NCI-H524 (cell line): ENCODE measurements at regions not wholly inside any gene's neighbourhood (a gene's known extent, or its start where the extent isn't known, plus 50 kb on each side); places are given as distances from the start of the nearest gene placed in this dataset.
"Not testable (repeated sequence)": the region's sequence is repeated elsewhere in the genome, so short reads cannot be mapped to it uniquely, and the experiment has no call there.

Source experiments
- DNase-seq, 2 experiments: peaks; one replicate each; lab custom pipeline; 2025; lab: John Stamatoyannopoulos, UW

DNA sequence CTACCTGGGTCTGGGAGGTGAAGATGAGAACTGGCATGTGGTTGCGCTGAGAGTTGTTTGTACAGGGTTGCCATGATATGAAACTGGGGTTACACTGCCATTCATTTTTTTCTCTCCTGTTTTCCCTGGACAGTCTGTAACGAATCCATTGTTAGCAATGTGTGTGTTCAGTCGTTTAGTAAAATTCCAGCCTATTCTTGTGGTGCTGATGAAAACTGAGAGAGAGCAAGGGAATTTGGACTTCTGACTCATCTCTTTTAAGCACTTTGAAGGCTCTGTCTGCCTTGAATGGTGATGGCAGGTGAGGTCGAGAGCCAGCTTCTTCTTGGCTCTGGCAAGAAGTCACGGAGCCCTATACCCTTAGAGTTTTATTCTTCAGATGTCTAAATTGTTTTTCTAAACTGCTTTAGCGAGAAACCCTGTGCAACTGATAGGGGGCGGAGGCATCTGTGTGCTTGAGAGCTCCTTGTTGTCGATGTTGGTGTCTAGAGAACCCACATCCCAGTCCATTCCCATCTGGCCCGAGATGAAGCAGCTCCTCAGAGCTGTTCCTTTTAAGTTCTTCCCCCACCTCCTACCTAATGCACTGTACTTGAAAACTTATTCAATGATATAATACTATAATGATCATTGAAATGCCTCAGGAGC lies 204.4 kb downstream of the TMX1 start:
- DNase-seq = no peak

DNA sequence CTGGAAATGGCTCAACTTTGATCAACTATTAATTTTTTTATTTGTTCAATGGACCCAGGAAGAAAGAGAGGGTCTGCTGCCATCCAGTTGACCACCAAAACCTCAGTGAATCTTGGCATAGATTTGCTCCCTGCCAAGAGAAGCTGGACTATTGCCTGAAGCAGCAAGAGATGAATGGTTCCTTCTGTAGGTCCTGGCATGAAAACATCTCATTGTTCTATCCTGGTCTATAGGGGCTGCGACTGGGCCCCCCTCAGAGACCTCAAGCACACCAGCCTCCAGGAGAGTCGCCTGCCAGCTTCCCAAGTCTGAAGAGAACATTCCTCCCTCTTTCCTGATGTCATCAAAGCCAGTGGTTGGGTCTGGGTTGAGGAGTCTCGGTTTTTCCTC lies 204.9 kb downstream of the TMX1 start:
- no peak for DNase-seq

DNA sequence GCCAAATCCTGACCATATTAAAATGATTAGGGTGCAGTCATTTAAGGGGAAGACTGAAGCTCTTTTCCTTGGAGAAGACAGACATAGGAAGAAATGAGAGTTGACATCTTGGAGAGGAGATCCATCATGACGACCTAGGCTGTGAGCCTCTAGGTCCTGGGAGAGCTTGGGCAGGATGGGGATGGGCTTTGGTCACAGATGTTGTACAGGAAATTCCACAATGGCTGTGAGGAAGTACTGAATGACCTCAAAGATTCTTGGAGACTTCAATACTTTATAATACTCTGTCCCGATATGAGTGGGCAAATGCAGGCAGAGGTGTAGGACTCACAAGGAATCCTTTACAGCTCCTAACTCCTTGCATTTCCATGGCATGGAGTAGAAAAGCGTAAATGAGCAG lies 204.9 kb upstream of the FRMD6 start:
- DNase-seq = no peak

DNA sequence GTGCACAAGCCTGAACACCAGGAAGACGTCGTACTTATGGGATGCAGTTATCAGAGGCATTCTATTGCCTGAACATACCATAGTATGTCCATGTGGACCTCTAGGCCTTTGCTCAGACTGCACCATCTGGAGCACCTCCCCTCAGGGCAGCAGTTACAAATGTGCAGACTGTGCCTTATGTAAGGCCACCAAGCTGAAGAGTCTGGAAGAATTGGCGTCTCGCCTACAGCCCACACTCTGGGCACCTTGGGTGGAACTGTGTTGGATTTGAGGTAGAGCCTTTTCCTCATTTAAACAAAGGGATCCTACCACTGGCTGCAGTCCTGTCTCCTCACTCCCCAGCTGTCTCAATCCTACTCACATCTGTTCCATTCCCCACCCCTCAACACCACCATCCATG lies 204.3 kb upstream of the FRMD6 start:
- DNase-seq = peak; percentile 66 to 93

DNA sequence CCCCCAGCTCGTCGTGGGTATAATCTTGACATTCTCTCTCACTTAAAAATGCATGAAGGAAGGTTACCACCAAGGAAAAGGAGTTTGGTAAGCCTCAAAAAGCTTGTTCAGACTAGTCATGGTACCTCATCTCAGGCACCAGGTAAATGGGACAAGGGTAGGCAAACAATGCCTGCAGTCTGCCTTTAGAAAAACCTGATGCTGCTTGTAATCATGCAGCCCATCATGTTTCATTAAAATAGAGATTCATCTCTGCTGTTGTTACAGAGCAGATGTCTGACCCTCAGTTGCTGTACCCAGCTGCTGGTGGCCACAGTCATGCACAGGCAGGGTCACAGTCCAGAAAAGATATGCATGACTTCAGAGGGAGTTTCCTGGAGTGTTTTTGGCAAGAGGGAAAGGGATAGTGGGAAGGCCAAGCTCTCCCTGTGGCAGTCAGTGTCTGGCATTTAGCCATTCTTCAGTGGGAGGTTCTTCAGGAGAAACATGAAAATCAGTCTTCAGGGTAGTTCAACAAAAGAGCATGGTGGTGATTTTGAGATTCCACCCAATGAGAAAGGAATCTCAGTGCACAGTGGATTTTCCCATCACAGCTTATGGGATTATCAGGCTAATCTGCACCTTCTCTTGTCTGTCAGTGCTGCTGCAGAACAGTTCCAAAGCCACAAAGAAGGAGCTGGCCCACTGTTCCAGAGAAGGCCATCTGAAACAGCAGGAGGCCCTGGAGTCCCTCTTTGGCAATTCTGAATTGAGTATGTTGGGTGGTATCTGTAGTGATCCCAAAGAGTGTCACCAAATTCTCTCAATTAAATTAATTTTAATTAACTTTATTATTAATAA lies 202.7 kb upstream of the FRMD6 start:
- DNase-seq = peak; percentile 35 to 85

DNA sequence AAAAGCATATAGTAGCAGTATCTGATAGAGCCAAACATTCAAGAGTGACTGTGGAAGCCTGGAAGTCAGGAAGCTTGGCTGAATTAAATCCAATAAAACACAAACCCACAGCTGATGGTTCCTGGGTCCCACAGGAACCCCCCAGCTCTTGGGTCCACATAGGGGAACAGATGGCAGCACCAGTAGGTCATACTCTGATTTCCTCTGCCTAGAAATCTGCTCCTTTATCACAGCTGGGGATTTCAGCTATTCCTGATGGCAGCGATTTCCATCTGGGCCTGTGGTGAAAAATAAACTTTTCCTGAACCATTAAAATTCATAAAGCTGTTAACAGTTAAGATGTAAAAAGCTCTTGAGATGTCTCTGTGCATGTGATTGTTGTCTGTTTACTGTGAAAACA lies 202.0 kb upstream of the FRMD6 start:
- peak; percentile 69 to 93 for DNase-seq

DNA sequence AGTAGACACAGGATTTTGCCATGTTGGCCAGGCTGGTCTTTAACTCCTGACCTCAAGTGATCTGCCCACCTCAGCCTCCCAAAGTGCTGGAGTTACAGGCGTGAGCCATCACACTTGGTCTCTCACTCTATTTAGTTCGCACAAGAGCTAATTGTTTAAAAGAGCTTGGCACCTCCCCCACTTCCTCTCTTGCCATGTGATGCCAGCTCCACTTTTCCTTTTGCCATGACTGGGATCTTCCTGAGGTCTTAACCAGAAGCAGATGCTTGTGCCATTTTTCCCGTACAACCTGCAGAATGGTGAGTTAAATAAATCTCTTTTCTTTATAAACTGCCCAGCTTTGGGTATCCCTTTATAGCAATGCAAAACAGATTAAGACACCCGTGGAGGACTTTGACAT lies 200.1 kb upstream of the FRMD6 start:
- no peak for DNase-seq

DNA sequence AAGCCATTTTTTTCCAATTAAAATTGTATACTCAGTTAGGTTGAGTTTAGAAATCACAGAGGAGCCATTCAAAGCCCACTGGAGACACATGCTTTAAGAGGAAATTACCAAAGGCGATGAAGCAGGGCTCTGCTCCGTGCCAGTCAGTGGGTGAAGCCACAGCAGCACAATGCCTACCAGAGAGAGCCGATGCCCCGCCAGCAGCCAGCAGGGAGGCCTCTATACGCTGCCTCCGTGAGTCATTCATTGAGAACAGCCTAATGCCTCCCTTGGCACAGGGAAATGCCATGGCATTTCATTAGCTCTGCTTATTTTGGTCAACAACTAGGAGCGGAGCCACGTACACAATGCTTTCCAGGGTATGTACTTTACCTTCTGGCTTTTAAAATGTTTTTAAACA lies 197.8 kb upstream of the FRMD6 start:
- DNase-seq = no peak

DNA sequence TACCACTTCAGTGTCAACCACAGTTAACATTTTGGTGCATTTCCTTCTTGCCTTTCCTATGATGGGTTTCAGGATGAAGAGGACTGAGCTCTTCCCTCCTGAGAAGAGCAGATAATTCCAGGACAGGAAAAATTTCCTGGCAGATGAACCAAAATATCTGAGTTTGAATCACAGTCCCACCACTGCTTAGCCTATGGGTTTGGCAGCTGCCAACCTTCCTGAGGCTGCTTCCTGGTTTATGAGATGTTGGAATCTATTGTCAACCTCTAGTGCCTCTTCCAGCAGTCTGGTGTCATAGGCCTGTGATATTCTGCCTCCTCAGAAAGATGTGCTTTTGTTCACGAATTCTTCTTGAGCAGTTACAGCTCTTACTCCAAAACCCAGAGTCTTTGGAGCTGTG lies 197.4 kb upstream of the FRMD6 start:
- DNase-seq = no peak

DNA sequence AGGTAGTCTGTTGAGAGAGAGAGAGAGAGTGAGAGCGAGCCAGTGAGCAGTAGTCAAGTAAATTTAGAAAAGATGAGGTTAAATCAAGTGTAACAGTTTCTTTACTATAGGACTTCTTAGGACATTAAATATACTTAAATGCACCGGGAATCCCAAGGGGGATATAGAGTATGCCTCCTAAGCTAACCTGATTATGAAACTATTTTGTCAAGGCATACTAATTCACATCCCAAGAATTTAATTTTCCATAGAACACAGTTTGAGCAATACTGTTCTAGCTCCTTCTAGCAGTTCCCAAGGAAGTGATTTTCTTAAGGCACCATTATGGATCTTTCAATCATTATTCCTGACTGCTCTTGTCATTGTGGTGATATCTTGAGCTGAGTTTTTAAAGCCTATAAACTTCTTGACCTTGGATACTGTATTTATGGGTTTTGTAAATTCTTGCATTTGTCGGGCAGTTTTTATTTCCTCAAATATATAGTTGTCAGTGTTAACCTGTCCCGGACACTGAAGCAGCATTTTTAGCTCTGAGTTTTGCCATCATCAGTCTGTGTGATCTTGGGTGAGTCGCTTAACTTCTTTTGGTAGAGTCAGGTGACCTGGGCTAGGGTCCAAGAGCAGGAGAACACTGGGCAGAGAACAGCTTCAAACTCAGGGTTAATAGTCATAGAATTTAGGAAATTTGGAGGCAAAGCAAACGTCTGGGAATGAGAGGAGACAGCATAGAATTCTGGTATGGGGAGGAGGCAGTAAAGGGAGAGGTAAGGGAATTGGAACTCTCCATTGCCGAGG lies 196.5 kb upstream of the FRMD6 start:
- DNase-seq = no peak

DNA sequence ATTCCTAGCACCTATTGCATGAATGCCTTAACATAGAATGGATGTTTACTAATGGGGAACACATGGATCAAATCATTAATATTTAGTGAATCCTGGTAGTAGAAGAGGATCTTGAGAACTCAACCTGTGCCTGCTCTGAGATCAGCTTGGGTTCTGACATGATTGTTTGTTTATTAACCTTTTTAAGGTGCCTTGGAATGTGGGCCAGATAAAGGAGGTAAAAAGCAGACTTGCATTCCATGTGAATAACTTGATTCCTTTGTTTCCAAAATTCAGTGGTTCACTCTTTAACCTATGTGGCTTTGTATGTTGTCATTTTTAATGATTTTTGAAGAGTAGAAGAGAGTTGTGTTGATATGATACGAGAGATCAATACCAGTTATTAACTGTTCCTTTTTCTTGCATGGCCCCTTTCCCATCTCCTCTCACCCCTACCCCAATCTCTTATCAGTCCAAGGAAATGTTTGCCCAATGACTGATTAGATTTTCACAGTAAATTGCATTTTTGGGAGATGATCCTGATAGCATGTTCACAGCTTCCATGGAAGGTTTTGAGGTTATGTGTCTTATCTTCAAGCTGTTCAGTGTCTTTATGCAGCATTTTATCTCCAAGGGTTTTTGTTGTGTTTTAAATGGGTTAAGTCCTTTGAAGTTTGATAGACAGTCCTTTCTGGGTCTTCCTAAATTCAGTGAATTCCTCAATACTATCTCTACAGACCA lies 193.7 kb upstream of the FRMD6 start:
- DNase-seq = no peak

DNA sequence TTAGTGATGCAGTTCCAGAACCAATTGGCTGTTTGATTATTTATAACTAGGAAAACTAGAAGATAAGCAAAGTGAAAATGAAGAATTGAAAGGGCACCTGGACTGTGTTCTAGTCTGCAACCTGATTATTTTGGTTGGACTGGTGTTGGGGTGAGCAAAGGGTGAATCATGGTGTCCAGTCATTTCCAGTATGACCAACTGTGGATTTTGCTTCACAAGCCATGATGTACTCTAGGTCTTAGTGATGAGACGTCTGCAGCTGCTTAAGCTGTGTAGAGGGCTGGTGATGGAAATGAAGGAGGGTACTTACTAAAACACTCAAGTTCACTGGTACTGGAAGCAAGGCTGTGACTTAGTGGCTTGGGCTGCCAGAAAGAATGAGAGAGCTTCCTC lies 193.2 kb upstream of the FRMD6 start:
- DNase-seq = no peak

DNA sequence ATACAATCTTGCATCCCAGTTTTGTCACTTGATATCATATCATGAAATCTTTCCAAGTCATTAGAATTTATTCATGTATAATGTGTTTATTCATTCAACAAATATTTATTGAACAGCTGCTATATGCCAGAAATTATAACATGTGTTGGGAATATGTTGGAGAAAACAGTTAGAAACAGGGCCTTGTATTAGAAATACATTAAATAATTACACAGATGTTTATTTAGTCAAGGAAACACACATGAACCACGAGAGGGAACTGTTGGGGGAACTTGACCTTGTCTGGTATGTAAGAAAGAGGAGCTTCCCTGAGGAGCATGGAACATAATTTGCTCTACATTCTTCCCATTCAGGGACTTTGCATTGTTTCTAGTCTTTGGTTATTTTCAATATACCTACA lies 191.7 kb upstream of the FRMD6 start:
- DNase-seq = no peak

DNA sequence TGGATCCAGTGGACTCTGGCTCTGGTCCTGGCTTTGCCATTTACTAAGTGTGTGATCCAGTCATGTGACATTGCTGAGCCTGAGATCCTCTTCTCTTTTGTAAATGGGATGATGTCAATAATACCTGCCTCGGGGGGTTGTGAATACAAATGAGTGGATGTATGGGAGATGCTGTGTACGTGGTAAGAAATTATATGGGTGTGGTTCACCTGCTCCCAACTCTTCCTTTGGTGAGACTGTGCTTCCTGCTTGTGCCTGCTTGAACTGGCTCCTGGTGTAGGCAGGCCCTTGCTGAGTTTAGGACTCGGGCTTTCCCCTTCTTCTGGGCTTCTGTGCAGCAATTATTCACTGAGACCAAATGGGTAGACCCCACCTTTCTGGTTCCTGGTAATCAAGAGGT lies 189.5 kb upstream of the FRMD6 start:
- DNase-seq = no peak

DNA sequence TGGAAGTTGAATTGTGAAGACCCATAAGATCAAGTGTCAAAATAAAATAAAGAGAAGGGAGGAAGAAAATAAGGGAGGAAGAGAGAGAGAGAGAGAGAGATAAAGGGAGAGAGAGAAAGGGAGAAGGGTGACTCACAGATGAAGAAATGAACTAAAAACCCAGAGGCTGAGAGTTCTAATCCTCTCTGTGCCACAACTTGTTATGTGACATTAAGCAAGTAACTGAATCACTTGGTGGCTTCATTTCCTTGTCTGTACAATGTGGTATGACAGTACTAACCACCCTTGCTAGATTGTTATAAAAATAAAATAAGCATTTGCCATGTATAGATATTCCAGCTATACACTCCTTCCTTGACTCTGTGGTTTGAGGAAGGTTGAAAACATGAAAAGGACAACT lies 189.0 kb upstream of the FRMD6 start:
- DNase-seq = no peak

DNA sequence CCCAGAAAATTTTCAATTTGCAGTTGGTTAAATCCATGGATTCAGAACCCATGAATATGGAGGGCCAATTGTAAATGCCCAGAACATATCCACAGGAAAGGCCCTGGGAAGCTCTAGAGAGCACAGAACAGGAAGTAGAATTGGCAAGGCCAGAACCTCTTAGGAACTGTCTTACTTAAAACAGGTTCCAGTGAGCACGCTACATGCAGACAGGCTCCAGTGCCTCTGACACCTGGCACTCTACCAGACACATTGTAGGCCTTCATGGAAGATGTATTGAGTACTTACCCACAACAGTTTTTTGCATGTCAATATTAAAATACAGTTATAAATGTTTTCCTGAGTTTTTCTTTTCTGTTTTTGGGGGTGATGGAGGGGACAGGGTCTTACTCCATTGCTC lies 188.2 kb upstream of the FRMD6 start:
- DNase-seq = no peak

DNA sequence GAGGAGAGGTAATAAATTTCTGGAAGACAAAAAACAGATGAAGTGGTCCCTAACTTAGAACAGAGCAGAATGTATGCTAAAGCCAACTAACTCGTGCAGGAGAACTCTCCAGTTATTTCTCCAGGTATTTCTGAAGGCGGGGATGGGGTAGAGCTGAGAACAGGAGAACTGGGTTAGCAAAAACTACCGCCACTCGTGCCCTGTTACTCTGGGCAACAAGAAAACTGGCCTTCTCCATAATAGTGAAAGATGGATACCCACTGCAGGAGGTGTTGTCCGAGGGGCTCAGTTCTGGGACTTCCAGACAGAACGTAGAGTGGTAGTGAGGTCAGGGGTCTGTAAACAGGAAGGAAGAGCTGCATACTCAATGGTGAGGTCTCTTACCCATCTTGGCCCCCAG lies 187.3 kb upstream of the FRMD6 start:
- DNase-seq = no peak

DNA sequence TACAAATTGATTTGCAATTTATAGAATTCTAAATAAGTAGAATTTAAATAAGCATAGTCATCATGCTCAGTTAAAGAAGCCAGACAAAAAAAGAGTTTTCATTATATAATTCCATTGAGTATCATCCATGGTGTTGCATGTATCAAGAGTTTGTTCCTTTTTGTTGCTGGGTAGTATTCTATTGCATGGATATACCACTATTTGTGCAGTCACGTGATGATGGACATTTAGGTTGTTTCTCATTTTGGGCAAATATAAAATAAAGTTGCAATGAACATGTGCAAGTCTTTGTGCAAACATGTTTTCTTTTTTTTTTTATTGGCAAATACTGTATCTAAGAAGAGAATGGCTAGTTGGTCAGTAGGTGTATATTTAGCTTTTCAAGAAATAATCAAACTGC lies 186.2 kb upstream of the FRMD6 start:
- DNase-seq = no peak

DNA sequence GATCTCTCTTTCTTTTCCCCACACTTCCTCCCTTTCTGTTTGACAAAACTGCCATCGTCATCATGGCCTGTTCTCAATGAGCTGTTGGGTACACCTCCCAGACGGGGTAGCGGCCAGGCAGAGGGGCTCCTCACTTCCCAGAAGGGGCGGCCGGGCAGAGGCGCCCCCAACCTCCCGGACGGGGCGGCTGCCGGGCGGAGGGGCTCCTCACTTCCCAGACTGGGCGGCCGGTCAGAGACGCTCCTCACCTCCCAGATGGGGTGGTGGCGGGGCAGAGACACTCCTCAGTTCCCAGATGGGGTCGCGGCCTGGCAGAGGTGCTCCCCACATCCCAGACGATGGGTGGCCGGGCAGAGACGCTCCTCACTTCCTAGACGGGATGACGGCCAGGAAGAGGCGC lies 184.3 kb upstream of the FRMD6 start:
- not testable (repeated sequence) for DNase-seq

DNA sequence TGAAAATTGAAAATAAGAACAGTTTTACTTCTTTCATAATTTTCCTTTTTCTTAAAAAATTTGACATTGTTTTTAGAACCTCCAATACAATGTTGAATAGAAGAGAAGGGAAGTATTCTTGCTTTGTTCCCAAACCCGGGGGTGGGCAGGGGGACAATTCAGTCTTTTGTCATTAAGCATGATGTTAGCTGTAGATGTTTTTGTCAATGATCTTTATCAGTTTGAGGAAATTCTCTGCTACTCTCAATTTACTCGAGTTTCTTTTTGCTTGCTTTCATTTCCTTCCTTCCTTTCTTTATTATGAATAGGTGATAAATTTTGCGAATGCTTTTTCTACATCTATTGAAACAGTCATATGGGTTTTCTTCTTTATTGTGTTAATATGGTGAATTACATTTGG lies 183.2 kb upstream of the FRMD6 start:
- no peak for DNase-seq

DNA sequence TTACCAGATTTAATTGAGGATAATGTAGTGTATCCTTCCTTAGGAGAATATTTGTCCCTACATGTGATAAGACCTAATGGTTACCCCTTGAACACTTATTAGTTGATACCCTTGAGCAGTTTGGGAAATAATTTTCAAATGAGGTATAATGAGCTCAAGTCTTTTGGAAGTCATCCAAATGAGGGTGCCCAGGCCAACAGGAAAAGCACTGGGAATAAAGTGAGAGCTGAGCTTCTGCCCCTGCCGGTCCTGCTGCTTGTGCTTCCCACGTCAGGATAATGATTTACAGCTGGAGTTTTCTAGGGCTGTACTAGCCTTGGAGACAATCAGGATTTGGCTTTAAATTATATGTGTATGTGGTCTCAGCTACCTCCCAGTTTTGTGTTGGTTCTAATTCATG lies 178.8 kb upstream of the FRMD6 start:
- DNase-seq = peak; percentile 90 to 94

DNA sequence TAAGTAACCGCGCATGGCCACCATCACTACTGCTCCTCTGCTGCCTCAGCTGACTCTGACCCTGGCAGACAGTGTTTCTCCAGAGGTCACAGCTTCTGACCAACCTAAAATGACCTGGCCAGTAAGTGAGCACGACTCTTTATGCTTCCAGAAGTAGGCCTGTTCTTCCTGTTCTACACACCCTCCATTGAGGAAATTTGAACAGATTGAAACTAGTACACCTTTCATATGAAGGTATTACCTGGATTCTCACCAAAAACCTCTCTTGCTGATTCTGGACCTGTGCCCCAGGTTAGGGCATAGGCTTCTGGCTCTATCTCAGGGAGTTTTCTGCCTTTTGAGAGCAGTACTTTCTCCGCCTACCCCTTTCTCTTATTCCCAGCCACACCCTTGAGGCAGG lies 178.4 kb upstream of the FRMD6 start:
- no peak for DNase-seq
